ENCODE measurements at regions not wholly inside any gene's neighbourhood (a gene's known extent, or its start where the extent isn't known, plus 50 kb on each side); places are given as distances from the start of the nearest gene placed in this dataset.

DNA sequence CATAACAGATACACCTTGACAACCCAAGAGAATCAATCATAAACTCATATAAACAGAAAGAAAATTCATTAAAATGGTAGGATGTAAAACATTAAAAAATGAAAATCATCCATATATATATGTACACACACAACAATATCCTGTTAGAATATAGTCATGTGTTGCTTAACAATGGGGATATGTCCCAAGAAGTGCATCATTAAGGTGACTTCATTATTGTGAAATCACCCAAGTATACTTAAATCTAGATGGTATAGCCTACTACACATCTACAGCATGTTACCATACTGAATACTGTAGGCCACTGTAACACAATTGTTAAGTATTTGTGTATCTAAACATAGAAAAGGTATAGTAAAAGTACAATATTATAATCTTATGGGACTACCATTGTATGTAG is 115.8 kb upstream of the TMEM168 start:
- Histone ChIP-seq H4K8ac (ENCODE audit: extremely low read depth, insufficient read depth, low read length) (no peak overlapping the region), H3K9me3 (ENCODE audit: insufficient read depth in 2 of 2, low read depth in 1 of 2, low read length in 1 of 2) (peaks cover 4 to 8% of the 10 kb centered on the region in 2 experiments; a peak in 3 of 4 replicates), H3K23ac (ENCODE audit: insufficient read length) (no peak overlapping the region), H4K5ac (ENCODE audit: insufficient read length, low read depth, low read length) (no peak overlapping the region), H3K79me1 (ENCODE audit: low read depth, low read length) (no peaks in the 10 kb centered on the region; the same call in 1 of the 2 replicates), H3K4me3 (ENCODE audit: extremely low read depth in 1 of 4, insufficient read depth in 2 of 4, low read depth in 3 of 4, low read length in 4 of 4) (no peak overlapping the region), H3K23me2 (ENCODE audit: low read depth, low read length) (no peaks in the 10 kb centered on the region), H3K56ac (replicated peaks; ENCODE audit: insufficient read length, low read depth, low read length) (no peak overlapping the region), H2BK20ac (ENCODE audit: low read length) (no peak overlapping the region), H2AK5ac (ENCODE audit: low read depth, low read length) (no peak overlapping the region), H3K27ac (ENCODE audit: low read depth, low read length) (no peak overlapping the region), H2BK12ac (ENCODE audit: low read depth, low read length) (no peak overlapping the region), H3K4me1 (replicated peaks in 1 of 4; ENCODE audit: control insufficient read depth in 3 of 4, insufficient read depth in 4 of 4, low read length in 3 of 4) (no peaks in the 10 kb centered on the region), H3K4me2 (ENCODE audit: insufficient read depth in 1 of 2, low read depth in 2 of 2, low read length in 2 of 2) (no peak overlapping the region), H2AFZ (ENCODE audit: low read length) (no peak overlapping the region), H3K4ac (replicated peaks; ENCODE audit: insufficient read length, low read depth, low read length) (no peak overlapping the region), H3K36me3 (ENCODE audit: control insufficient read depth in 2 of 4, insufficient read depth in 4 of 4, low read length in 3 of 4) (peaks cover 0 to under 1% (median 0%) of the 10 kb centered on the region in 4 experiments; a peak in 2 of 8 replicates), H2BK120ac (replicated peaks; ENCODE audit: low read depth, low read length) (no peak overlapping the region), H4K91ac (replicated peaks; ENCODE audit: insufficient read length, low read length) (no peak overlapping the region), H3K14ac (ENCODE audit: insufficient read length) (no peak overlapping the region), H3K9ac (replicated peaks in 1 of 4; ENCODE audit: extremely low read depth in 1 of 4, low read depth in 3 of 4, low read length in 3 of 4) (no peak overlapping the region), H2BK5ac (ENCODE audit: low read depth, low read length) (no peak overlapping the region), H3K79me2 (ENCODE audit: control insufficient read depth in 1 of 2, insufficient read depth in 2 of 2, low read length in 2 of 2) (peaks cover 0 to 8% of the 10 kb centered on the region in 2 experiments; a peak in 1 of 4 replicates), H2BK15ac (ENCODE audit: low read length) (no peak overlapping the region), H4K20me1 (replicated peaks in 1 of 2; ENCODE audit: control insufficient read depth in 1 of 2, insufficient read depth in 2 of 2, low read length in 2 of 2) (no peaks in the 10 kb centered on the region), H3K27me3 (replicated peaks in 1 of 4; ENCODE audit: control insufficient read depth in 3 of 4, extremely low read depth in 1 of 4, insufficient read depth in 3 of 4, low read length in 3 of 4) (no peaks in the 10 kb centered on the region), H3K18ac (ENCODE audit: extremely low read depth, low read length) (no peak overlapping the region)
- FAIRE-seq, result no peak
- POLR2A ChIA-PET (ENCODE audit: partially characterized antibody), result no interaction called here
- no peak for DNase-seq (ENCODE audit: low read depth in 1 of 2, low spot score in 2 of 2)
- TF ChIP-seq BRCA1 (IDR thresholded peaks at IDR 0.05; ENCODE audit: low read depth, low read length) (no peak), SP2 (IDR thresholded peaks at IDR 0.05; ENCODE audit: low read length) (no peak), CHD1 (IDR thresholded peaks at IDR 0.05; ENCODE audit: low read depth, low read length) (no peak)
- CTCF ChIA-PET (ENCODE audit: partially characterized antibody), result no interaction called here
